HEK293 (cell line): ENCODE measurements at regions not wholly inside any gene's neighbourhood (a gene's known extent, or its start where the extent isn't known, plus 50 kb on each side); places are given as distances from the start of the nearest gene placed in this dataset.

ENCODE experiments used
- CTCF ChIA-PET: fragments of 350-600 bp; formaldehyde crosslinking; extraction: SDS; loops from one replicate; lab custom pipeline; 2021; ENCODE audit warnings: antibody characterized with exemption; lab: Yijun Ruan, JAX
- POLR2A ChIA-PET: fragments of 300-600 bp; formaldehyde crosslinking; extraction: SDS; loops from one replicate; lab custom pipeline; 2020; ENCODE audit warnings: antibody characterized with exemption, inconsistent platforms; lab: Yijun Ruan, JAX
- H3K27ac ChIP-seq: fragments of 200-500 bp; sonication (Bioruptor generic); 2 replicates; pipeline ENCODE4 v1.5.1; 2014; ENCODE audit warnings: low read depth, low read length, control low read depth, inconsistent platforms; ENCODE audit errors: extremely low read depth
- H3K36me3 ChIP-seq, 2 experiments: fragments of 200-500 bp in 1 of 2; sonication (Bioruptor generic) in 1 of 2; 1 replicate in 1 of 2; 2 replicates in 1 of 2; pipeline ENCODE4 v1.5.1; 2014 to 2017; ENCODE audit warnings: inconsistent platforms in 2 of 2, low read length in 2 of 2; ENCODE audit not compliant: control insufficient read depth in 2 of 2, insufficient read depth in 1 of 2
- H3K4me1 ChIP-seq: fragments of 200-500 bp; sonication (Bioruptor generic); 2 replicates; pipeline ENCODE4 v1.5.1; 2014; ENCODE audit warnings: mild to moderate bottlenecking, low read length, inconsistent platforms; ENCODE audit not compliant: control insufficient read depth, insufficient read depth
- H3K4me3 ChIP-seq: 2 replicates; pipeline ENCODE4 v1.5.1; 2011; ENCODE audit warnings: low read depth, mild to moderate bottlenecking, control low read depth, low read length, moderate library complexity
- H3K9me3 ChIP-seq: fragments of 200-500 bp; sonication (Bioruptor generic); 2 replicates; pipeline ENCODE4 v1.5.1; 2014; ENCODE audit warnings: low read depth, low read length, inconsistent platforms; ENCODE audit not compliant: control insufficient read depth, insufficient read depth
- GFI1B ChIP-seq: fragments of 450-650 bp; formaldehyde crosslinking; IDR thresholded peaks from 2 replicates; pipeline ENCODE4 v1.5.1; 2016; ENCODE audit warnings: missing biosample characterization, missing genetic modification characterization
- KLF17 ChIP-seq: fragments of 450-650 bp; formaldehyde crosslinking; IDR thresholded peaks from 2 replicates; pipeline ENCODE4 v1.5.1; 2016; ENCODE audit warnings: missing biosample characterization, missing genetic modification characterization
- RBAK ChIP-seq: fragments of 450-650 bp; formaldehyde crosslinking; IDR thresholded peaks from 2 replicates; pipeline ENCODE4 v1.5.1; 2016; ENCODE audit warnings: missing biosample characterization, missing genetic modification characterization
- ZBTB21 ChIP-seq: fragments of 450-650 bp; formaldehyde crosslinking; IDR thresholded peaks from 2 replicates; pipeline ENCODE4 v1.5.1; 2017; ENCODE audit warnings: missing biosample characterization, missing genetic modification characterization
- ZFP3 ChIP-seq: fragments of 450-650 bp; formaldehyde crosslinking; IDR thresholded peaks from 2 replicates; pipeline ENCODE4 v1.5.1; 2016; ENCODE audit warnings: low read depth, missing biosample characterization, missing genetic modification characterization
- ZNF184 ChIP-seq: fragments of 450-650 bp; IDR thresholded peaks from 2 replicates; pipeline ENCODE4 v1.5.1; 2018; ENCODE audit warnings: missing biosample characterization, mild to moderate bottlenecking, missing genetic modification characterization
- ZNF248 ChIP-seq: fragments of 450-650 bp; formaldehyde crosslinking; IDR thresholded peaks from 2 replicates; pipeline ENCODE4 v1.5.1; 2017; ENCODE audit warnings: missing biosample characterization, missing genetic modification characterization
- ZNF274 ChIP-seq, 2 experiments: fragments of 200-500 bp in 1 of 2; fragments of 450-650 bp in 1 of 2; sonication (Bioruptor generic) in 1 of 2; formaldehyde crosslinking in 1 of 2; IDR thresholded peaks; 2 replicates each; pipeline versions ENCODE4 v1.5.1 to v1.6.1; 2014 to 2016; ENCODE audit warnings: borderline replicate concordance in 1 of 2, inconsistent platforms in 1 of 2, low read length in 1 of 2, missing biosample characterization in 1 of 2, missing genetic modification characterization in 1 of 2
- ZNF624 ChIP-seq: fragments of 450-650 bp; formaldehyde crosslinking; IDR thresholded peaks from 2 replicates; pipeline ENCODE4 v1.5.1; 2017; ENCODE audit warnings: missing biosample characterization, missing genetic modification characterization
- ZNF626 ChIP-seq: fragments of 450-650 bp; sonication (Bioruptor Pico); formaldehyde crosslinking; IDR thresholded peaks from 2 replicates; pipeline ENCODE4 v1.5.1; 2018; ENCODE audit warnings: missing biosample characterization, missing genetic modification characterization, inconsistent platforms
- ZNF654 ChIP-seq: fragments of 450-650 bp; formaldehyde crosslinking; IDR thresholded peaks from 2 replicates; pipeline ENCODE4 v1.5.1; 2016; ENCODE audit warnings: low read depth, missing biosample characterization, missing genetic modification characterization
- ZNF785 ChIP-seq: fragments of 450-650 bp; formaldehyde crosslinking; IDR thresholded peaks from 2 replicates; pipeline ENCODE4 v1.5.1; 2016; ENCODE audit warnings: missing biosample characterization, missing genetic modification characterization
- ZSCAN16 ChIP-seq: fragments of 450-650 bp; formaldehyde crosslinking; IDR thresholded peaks from 2 replicates; pipeline ENCODE4 v1.5.1; 2016; ENCODE audit warnings: missing biosample characterization, missing genetic modification characterization
- ZSCAN18 ChIP-seq: fragments of 450-650 bp; formaldehyde crosslinking; IDR thresholded peaks from 2 replicates; pipeline ENCODE4 v1.5.1; 2016; ENCODE audit warnings: missing biosample characterization, missing genetic modification characterization
- ZSCAN4 ChIP-seq: fragments of 450-650 bp; formaldehyde crosslinking; IDR thresholded peaks from 2 replicates; pipeline ENCODE4 v1.5.1; 2017; ENCODE audit warnings: missing biosample characterization, missing genetic modification characterization
- TF ChIP-seq, protein P1 (sequence below): fragments of 450-650 bp; formaldehyde crosslinking; IDR thresholded peaks from 2 replicates; pipeline ENCODE4 v1.5.1; 2016; ENCODE audit warnings: missing biosample characterization, missing genetic modification characterization
- TF ChIP-seq, protein P2 (sequence below): fragments of 450-650 bp; formaldehyde crosslinking; IDR thresholded peaks from 2 replicates; pipeline ENCODE4 v1.5.1; 2016; ENCODE audit warnings: missing biosample characterization, missing genetic modification characterization

DNA sequence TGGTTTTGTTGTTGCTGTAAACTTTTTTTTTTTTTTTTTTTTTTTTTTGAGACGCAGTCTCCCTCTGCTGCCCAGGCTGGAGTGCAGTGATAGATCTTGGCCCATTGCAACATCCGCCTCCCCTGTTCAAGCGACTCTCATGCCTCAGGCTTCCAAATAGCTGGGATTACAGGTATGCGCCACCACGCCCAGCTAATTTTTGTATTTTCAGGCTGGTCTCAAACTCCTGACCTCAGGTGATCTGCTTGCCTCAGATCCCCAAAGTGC is 78.9 kb upstream of the SLC45A1 start:
- TF ChIP-seq, protein P1, sequence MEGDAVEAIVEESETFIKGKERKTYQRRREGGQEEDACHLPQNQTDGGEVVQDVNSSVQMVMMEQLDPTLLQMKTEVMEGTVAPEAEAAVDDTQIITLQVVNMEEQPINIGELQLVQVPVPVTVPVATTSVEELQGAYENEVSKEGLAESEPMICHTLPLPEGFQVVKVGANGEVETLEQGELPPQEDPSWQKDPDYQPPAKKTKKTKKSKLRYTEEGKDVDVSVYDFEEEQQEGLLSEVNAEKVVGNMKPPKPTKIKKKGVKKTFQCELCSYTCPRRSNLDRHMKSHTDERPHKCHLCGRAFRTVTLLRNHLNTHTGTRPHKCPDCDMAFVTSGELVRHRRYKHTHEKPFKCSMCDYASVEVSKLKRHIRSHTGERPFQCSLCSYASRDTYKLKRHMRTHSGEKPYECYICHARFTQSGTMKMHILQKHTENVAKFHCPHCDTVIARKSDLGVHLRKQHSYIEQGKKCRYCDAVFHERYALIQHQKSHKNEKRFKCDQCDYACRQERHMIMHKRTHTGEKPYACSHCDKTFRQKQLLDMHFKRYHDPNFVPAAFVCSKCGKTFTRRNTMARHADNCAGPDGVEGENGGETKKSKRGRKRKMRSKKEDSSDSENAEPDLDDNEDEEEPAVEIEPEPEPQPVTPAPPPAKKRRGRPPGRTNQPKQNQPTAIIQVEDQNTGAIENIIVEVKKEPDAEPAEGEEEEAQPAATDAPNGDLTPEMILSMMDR (tag by site-specific recombination), result 0 out of 2 replicates have a peak, but pooled peaks have one; percentile 20
- no peak for TF ChIP-seq ZSCAN4 (tag by site-specific recombination)
- Histone ChIP-seq H3K9me3 (no peaks in the 10 kb centered on the region), H3K27ac (no peak overlapping the region), H3K36me3 (no peaks in the 10 kb centered on the region), H3K4me3 (no peak overlapping the region), H3K4me1 (no peaks in the 10 kb centered on the region)
- ChIA-PET CTCF (interaction anchor here (0.7 to 2.9 kb wide), 10 partner anchors 9 to 357 kb away, joined by 3 to 21 read pairs (median 6); no protein-coding TSS in a partner anchor), POLR2A (no interaction called here)

DNA sequence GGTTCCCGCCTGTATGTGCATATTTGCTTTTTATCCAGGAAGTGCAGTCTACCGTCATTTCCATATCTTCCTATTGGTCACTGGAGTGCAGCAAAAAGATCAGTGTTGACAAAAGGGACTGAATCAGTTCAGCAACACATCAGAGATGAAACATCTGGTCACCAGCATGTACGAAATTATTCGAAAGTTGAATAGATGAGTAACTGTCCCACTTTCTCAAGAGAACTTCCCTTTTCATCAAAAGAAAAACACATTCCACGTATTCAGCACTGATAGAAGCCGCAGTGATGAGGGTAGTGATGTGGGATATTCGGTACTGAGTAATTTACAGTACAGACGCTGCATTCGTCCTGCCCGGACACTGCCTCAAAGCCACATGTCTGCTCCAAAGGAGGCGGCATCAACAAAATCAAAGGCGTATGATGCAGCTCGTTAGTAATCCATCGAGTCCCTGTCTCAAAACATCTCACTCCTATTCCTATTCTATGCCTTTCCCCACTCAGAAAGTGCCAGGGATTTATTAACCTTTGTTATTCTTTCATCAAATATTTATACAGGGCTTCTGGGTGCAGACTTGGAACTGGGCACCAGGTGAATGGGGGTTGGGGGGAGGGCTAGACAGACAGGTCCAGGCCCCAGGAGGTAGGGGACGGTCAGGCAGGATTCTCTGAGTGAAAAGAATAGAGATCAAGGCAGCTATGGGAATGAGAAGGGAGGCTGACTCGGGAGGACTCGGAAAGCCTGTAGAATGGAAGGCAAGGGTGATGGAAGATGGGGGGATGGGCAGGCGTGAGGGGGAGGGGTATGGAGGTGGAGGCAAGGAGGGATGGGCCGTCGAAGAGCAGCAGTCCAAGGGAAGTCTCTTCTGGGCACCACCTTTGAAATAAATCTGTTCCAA is 79.5 kb upstream of the SLC45A1 start:
- H3K36me3 ChIP-seq, result no peaks in the 10 kb centered on the region
- TF ChIP-seq ZSCAN18 (tag by site-specific recombination) (no peak), RBAK (no peak), ZNF785 (tag by site-specific recombination) (no peak), ZNF624 (no peak), ZNF654 (tag by site-specific recombination) (no peak), ZNF248 (tag by site-specific recombination) (no peak), GFI1B (no peak), ZFP3 (tag by site-specific recombination) (no peak), ZNF274 (IDR thresholded peaks at IDR 0.05; ENCODE audit: low read length) (no peak), ZNF274 (tag by site-specific recombination; IDR thresholded peaks at IDR 0.05; ENCODE audit: borderline replicate concordance) (no peak), ZNF184 (tag by site-specific recombination) (no peak), ZBTB21 (tag by site-specific recombination) (no peak), ZSCAN16 (no peak), KLF17 (tag by site-specific recombination) (no peak), ZNF626 (tag by site-specific recombination) (no peak)
- TF ChIP-seq, protein P2, sequence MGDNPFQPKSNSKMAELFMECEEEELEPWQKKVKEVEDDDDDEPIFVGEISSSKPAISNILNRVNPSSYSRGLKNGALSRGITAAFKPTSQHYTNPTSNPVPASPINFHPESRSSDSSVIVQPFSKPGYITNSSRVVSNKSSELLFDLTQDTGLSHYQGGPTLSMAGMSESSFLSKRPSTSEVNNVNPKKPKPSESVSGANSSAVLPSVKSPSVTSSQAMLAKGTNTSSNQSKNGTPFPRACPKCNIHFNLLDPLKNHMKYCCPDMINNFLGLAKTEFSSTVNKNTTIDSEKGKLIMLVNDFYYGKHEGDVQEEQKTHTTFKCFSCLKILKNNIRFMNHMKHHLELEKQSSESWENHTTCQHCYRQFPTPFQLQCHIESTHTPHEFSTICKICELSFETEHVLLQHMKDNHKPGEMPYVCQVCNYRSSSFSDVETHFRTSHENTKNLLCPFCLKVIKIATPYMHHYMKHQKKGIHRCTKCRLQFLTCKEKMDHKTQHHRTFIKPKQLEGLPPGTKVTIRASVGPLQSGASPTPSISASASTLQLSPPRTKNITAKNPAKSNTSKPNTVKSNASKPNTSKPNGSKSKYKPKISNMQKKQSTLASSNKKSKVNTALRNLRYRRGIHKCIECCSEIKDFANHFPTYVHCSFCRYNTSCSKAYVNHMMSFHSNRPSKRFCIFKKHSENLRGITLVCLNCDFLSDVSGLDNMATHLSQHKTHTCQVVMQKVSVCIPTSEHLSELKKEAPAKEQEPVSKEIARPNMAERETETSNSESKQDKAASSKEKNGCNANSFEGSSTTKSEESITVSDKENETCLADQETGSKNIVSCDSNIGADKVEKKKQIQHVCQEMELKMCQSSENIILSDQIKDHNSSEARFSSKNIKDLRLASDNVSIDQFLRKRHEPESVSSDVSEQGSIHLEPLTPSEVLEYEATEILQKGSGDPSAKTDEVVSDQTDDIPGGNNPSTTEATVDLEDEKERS (tag by site-specific recombination), result no peak
- no peak overlapping the region for H3K4me3 ChIP-seq
- ChIA-PET CTCF (interaction anchor here (0.6 to 2.9 kb wide), 15 partner anchors 10 to 358 kb away, joined by 3 to 21 read pairs (median 4); no protein-coding TSS in a partner anchor), POLR2A (interaction anchor here (0.6 kb wide), 1 partner anchor 8 kb away, joined by 3 read pairs; no protein-coding TSS in a partner anchor)
- no peaks in the 10 kb centered on the region for H3K4me1 ChIP-seq
- no peak overlapping the region for H3K27ac ChIP-seq
- no peaks in the 10 kb centered on the region for H3K9me3 ChIP-seq
